Duodenal mucosa (tissue), 2 donors: ENCODE measurements at regions not wholly inside any gene's neighbourhood (a gene's known extent, or its start where the extent isn't known, plus 50 kb on each side); places are given as distances from the start of the nearest gene placed in this dataset.

Experiments
- H3K27ac ChIP-seq: one replicate; pipeline ENCODE4 v1.7.0; 2013; ENCODE audit warnings: low read depth, low read length
- H3K27me3 ChIP-seq, 2 donors: one replicate each; pipeline ENCODE4 v1.7.0; 2013; ENCODE audit warnings: low read length in 2 of 2, control low read depth in 1 of 2; ENCODE audit not compliant: insufficient read depth in 2 of 2, control insufficient read depth in 1 of 2
- H3K36me3 ChIP-seq, 2 donors: one replicate each; pipeline ENCODE4 v1.7.0; 2013; ENCODE audit warnings: low read length in 2 of 2, control low read depth in 1 of 2; ENCODE audit not compliant: insufficient read depth in 2 of 2, control insufficient read depth in 1 of 2
- H3K4me1 ChIP-seq, 2 donors: one replicate each; pipeline ENCODE4 v1.7.0; 2013; ENCODE audit warnings: low read length in 2 of 2, control low read depth in 1 of 2; ENCODE audit not compliant: insufficient read depth in 2 of 2, control insufficient read depth in 1 of 2
- H3K4me3 ChIP-seq, 2 donors: one replicate each; pipeline ENCODE4 v1.7.0; 2013; ENCODE audit warnings: low read length in 2 of 2, low read depth in 1 of 2
- H3K9ac ChIP-seq, 2 donors: one replicate each; pipeline ENCODE4 v1.7.0; 2013; ENCODE audit warnings: low read length in 2 of 2, low read depth in 1 of 2
- H3K9me3 ChIP-seq, 2 donors: one replicate each; pipeline ENCODE4 v1.7.0; 2013; ENCODE audit warnings: low read length in 2 of 2, control low read depth in 1 of 2; ENCODE audit not compliant: control insufficient read depth in 1 of 2

GRCh38 chr2:52886556-52886955 is 881.0 kb upstream of the CHAC2 start:
- Histone ChIP-seq H3K27me3 (no peaks in the 10 kb centered on the region), H3K4me1 (no peaks in the 10 kb centered on the region), H3K9ac (no peak overlapping the region), H3K9me3 (peaks cover 0 to 3% of the 10 kb centered on the region in 2 donors), H3K36me3 (no peaks in the 10 kb centered on the region), H3K27ac (no peak overlapping the region), H3K4me3 (no peak overlapping the region)

GRCh38 chr2:52884761-52885352 is 882.7 kb upstream of the CHAC2 start:
- peaks cover 0 to 3% of the 10 kb centered on the region in 2 donors for H3K9me3 ChIP-seq
- H3K9ac ChIP-seq, result no peak overlapping the region
- no peaks in the 10 kb centered on the region for H3K4me1 ChIP-seq

GRCh38 chr2:52882974-52883373 is 884.6 kb upstream of the CHAC2 start:
- Histone ChIP-seq H3K27ac (no peak overlapping the region), H3K9me3 (peaks cover 0 to 3% of the 10 kb centered on the region in 2 donors), H3K9ac (no peak overlapping the region), H3K36me3 (no peaks in the 10 kb centered on the region), H3K27me3 (no peaks in the 10 kb centered on the region), H3K4me3 (no peak overlapping the region), H3K4me1 (no peaks in the 10 kb centered on the region)

More at GRCh38 chr2:52884761-52885352, 882.7 kb upstream of the CHAC2 start:
- no peak overlapping the region for H3K27ac ChIP-seq
- H3K27me3 ChIP-seq, result no peaks in the 10 kb centered on the region
- H3K36me3 ChIP-seq, result no peaks in the 10 kb centered on the region
- H3K4me3 ChIP-seq, result no peak overlapping the region

- Histone ChIP-seq H3K27me3 (no peaks in the 10 kb centered on the region), H3K4me1 (no peaks in the 10 kb centered on the region), H3K27ac (no peak overlapping the region), H3K9ac (no peak overlapping the region), H3K4me3 (no peak overlapping the region), H3K9me3 (peaks cover 0 to 3% of the 10 kb centered on the region in 2 donors), H3K36me3 (no peaks in the 10 kb centered on the region)
Observed at GRCh38 chr2:52881606-52882005, 886.0 kb upstream of the CHAC2 start.

DNA sequence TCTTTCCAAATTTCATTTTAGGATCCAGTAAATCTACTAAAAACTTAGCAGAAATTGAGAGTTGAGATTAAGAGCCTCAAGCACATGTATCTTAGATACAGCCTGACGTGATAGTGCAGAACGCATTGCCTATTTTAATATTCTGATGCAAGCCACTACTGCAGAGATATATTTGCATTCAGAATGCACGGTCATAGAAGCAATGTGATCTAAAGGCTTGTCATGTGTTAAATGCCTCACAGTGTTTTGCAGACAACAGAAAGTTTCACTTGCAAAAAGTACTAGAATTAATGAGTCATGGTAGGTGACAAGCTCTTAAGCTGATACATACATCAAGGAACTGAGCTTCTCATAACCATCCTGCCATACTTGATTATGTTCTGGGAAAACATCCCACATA is 886.7 kb upstream of the CHAC2 start:
- H3K27me3 ChIP-seq, result no peaks in the 10 kb centered on the region
- H3K9me3 ChIP-seq, result peaks cover 0 to 3% of the 10 kb centered on the region in 2 donors
- no peak overlapping the region for H3K27ac ChIP-seq
- no peaks in the 10 kb centered on the region for H3K4me1 ChIP-seq
- H3K4me3 ChIP-seq, result no peak overlapping the region
- H3K9ac ChIP-seq, result no peak overlapping the region
- H3K36me3 ChIP-seq, result no peaks in the 10 kb centered on the region

DNA sequence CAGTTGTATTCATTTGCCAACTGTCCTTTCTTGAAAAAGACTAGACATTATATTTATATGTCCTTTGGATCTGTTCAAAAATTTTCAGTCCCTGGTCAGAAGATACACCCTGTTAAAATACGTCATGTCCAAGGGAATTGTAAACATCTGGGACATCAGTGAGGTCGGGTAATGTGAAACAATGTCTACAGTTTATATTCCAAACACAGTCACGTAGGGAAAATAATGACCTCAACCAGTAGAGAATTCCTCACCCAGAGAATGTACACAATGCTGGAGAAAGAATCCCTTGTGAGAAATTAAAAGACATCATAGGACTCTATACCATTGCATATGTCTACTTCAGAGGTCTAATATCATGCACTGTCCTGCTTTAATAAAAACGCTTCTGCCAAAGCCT is 888.0 kb upstream of the CHAC2 start:
- H3K27me3 ChIP-seq, result no peaks in the 10 kb centered on the region
- no peaks in the 10 kb centered on the region for H3K36me3 ChIP-seq
- no peak overlapping the region for H3K27ac ChIP-seq
- peaks cover 0 to 5% of the 10 kb centered on the region in 2 donors for H3K9me3 ChIP-seq
- H3K4me3 ChIP-seq, result no peak overlapping the region
- H3K9ac ChIP-seq, result no peak overlapping the region
- no peaks in the 10 kb centered on the region for H3K4me1 ChIP-seq

DNA sequence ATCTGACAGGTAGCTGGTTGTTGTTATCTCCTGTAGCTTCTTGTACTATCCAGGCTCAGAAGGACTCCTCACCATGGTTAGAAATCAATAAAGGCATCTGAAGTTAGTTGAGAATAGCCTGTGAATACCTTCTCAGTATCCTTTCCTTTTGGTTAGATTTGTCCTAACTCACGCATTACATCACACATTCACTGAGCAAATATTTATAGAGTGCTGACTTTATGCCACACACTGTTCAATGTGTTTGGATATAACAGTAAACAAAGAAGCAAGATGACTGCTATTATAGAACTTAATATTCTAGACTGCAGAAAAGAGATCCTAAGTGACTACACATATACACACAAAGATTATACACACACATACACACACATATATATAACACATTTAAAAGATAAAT is 889.9 kb upstream of the CHAC2 start:
- H3K9me3 ChIP-seq, result peaks cover 0 to 5% of the 10 kb centered on the region in 2 donors
- no peaks in the 10 kb centered on the region for H3K36me3 ChIP-seq
- no peaks in the 10 kb centered on the region for H3K4me1 ChIP-seq
- no peak overlapping the region for H3K4me3 ChIP-seq
- H3K9ac ChIP-seq, result no peak overlapping the region
- H3K27ac ChIP-seq, result no peak overlapping the region
- no peaks in the 10 kb centered on the region for H3K27me3 ChIP-seq

GRCh38 chr2:52874466-52875106 is 893.0 kb upstream of the CHAC2 start:
- Histone ChIP-seq H3K9me3 (peaks cover 0 to 2% of the 10 kb centered on the region in 2 donors), H3K4me1 (no peaks in the 10 kb centered on the region), H3K4me3 (no peak overlapping the region), H3K36me3 (no peaks in the 10 kb centered on the region), H3K27ac (no peak overlapping the region), H3K27me3 (no peaks in the 10 kb centered on the region), H3K9ac (no peak overlapping the region)

DNA sequence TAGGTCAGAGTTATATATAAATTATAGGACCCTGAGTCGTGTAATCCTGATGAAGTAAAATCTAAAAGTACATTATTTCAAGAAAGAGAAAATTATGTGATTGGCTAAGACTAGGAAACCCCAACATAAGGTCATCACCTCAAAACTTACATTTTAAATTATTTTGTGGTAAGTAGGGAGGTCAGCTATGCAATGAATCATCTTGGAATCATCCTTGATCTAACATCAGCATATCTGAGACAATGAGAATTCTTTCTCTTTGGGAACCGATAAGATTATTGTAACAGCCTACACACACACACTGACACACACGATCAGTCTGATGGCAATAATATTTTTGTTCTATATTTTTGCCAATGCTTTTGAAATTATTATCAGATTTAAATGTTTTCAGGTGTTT is 904.8 kb upstream of the CHAC2 start:
- H3K4me1 ChIP-seq, result no peaks in the 10 kb centered on the region
- H3K4me3 ChIP-seq, result no peak overlapping the region
- no peaks in the 10 kb centered on the region for H3K27me3 ChIP-seq
- no peak overlapping the region for H3K27ac ChIP-seq
- no peaks in the 10 kb centered on the region for H3K36me3 ChIP-seq
- H3K9ac ChIP-seq, result no peak overlapping the region
- peaks cover 0 to 2% of the 10 kb centered on the region in 2 donors for H3K9me3 ChIP-seq

GRCh38 chr2:52861596-52861995 is 906.0 kb upstream of the CHAC2 start:
- peaks cover 0 to 2% of the 10 kb centered on the region in 2 donors for H3K9me3 ChIP-seq
- no peaks in the 10 kb centered on the region for H3K36me3 ChIP-seq
- no peak overlapping the region for H3K27ac ChIP-seq
- no peak overlapping the region for H3K4me3 ChIP-seq
- H3K27me3 ChIP-seq, result no peaks in the 10 kb centered on the region
- no peaks in the 10 kb centered on the region for H3K4me1 ChIP-seq
- H3K9ac ChIP-seq, result no peak overlapping the region
